ENCODE measurements at regions not wholly inside any gene's neighbourhood (a gene's known extent, or its start where the extent isn't known, plus 50 kb on each side); places are given as distances from the start of the nearest gene placed in this dataset.

DNA sequence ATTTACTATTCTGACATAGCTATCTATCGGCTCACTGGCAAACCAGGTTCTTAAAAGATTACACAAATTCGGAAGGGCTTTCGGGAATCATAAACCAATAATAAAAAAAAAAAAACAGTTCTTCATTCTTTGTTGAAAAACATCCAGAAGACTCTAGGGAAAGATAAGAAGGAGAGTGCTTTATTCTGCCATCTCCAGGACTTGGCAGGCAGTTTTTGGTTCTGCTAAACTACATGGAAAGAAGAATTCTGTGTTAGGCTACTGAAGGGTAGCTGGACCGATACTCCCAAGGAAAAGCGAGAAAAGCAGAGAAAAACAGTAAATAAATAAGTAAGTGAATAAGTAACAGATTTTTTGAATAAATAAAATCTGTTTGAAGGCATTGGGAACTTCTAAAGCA, 423.5 kb upstream of the KLF6 start:
- Histone ChIP-seq H3K27ac (ENCODE audit: extremely low read depth, low read depth, low read length) (no peak overlapping the region), H3K4me1 (ENCODE audit: control insufficient read depth, insufficient read depth, low read length) (no peaks in the 10 kb centered on the region), H3K9me3 (ENCODE audit: control insufficient read depth, insufficient read depth, low read depth, low read length) (no peaks in the 10 kb centered on the region), H3K36me3 (ENCODE audit: control insufficient read depth in 2 of 2, insufficient read depth in 1 of 2, low read length in 2 of 2) (no peaks in the 10 kb centered on the region), H3K4me3 (ENCODE audit: low read depth, low read length) (no peak overlapping the region)
- ChIA-PET POLR2A (no interaction called here), CTCF (no interaction called here)
- no peak for TF ChIP-seq ZNF785 (tag by site-specific recombination; IDR thresholded peaks at IDR 0.05)
- TF ChIP-seq ZNF350 (tag by site-specific recombination; IDR thresholded peaks at IDR 0.05) = no peak
- no peak for TF ChIP-seq ZNF624 (tag by site-specific recombination; IDR thresholded peaks at IDR 0.05)
- no peak for TF ChIP-seq ZNF132 (tag by site-specific recombination; IDR thresholded peaks at IDR 0.05; ENCODE audit: borderline replicate concordance)
- TF ChIP-seq SALL2 (tag by site-specific recombination; IDR thresholded peaks at IDR 0.05; ENCODE audit: borderline replicate concordance) = no peak
- no peak for TF ChIP-seq ZNF394 (tag by site-specific recombination; IDR thresholded peaks at IDR 0.05; ENCODE audit: borderline replicate concordance)
- TF ChIP-seq ZNF416 (tag by site-specific recombination; IDR thresholded peaks at IDR 0.05) = no peak
- TF ChIP-seq ZNF660 (tag by site-specific recombination; IDR thresholded peaks at IDR 0.05) = no peak
- TF ChIP-seq ELK4 (IDR thresholded peaks at IDR 0.05; ENCODE audit: borderline replicate concordance, low read depth, low read length) = no peak
- no peak for TF ChIP-seq ZNF391 (tag by site-specific recombination; IDR thresholded peaks at IDR 0.05; ENCODE audit: borderline replicate concordance, low read depth)
- no peak for TF ChIP-seq GLIS2 (tag by site-specific recombination; IDR thresholded peaks at IDR 0.05)

DNA sequence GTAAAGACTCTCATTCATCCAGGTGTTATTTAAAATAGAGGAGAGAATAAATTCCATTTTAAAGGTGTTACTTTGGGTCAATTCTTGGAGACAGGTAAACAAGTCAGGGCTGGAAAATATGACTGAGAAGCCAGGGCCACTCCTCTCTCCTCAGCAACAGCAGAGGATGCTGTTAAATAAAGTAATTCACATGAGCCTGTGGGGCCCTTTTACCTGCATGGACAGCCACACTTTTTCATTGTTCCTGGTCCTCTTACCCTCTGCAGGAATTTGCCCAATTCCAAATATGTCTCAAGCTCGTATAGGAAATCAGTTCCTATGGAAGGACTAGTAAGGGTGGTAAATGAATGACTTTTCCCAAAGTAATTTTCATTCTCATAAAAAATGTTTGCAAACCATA, 420.1 kb upstream of the KLF6 start:
- no peaks in the 10 kb centered on the region for H3K36me3 ChIP-seq (ENCODE audit: control insufficient read depth in 2 of 2, insufficient read depth in 1 of 2, low read length in 2 of 2)
- H3K27ac ChIP-seq (ENCODE audit: extremely low read depth, low read depth, low read length) = no peak overlapping the region
- no peak for TF ChIP-seq ZNF510 (tag by site-specific recombination; IDR thresholded peaks at IDR 0.05; ENCODE audit: insufficient replicate concordance)
- no peak for TF ChIP-seq ZFP69B (tag by site-specific recombination; IDR thresholded peaks at IDR 0.05)
- TF ChIP-seq REPIN1 (tag by site-specific recombination; IDR thresholded peaks at IDR 0.05; ENCODE audit: low read depth) = no peak
- TF ChIP-seq, protein P1, sequence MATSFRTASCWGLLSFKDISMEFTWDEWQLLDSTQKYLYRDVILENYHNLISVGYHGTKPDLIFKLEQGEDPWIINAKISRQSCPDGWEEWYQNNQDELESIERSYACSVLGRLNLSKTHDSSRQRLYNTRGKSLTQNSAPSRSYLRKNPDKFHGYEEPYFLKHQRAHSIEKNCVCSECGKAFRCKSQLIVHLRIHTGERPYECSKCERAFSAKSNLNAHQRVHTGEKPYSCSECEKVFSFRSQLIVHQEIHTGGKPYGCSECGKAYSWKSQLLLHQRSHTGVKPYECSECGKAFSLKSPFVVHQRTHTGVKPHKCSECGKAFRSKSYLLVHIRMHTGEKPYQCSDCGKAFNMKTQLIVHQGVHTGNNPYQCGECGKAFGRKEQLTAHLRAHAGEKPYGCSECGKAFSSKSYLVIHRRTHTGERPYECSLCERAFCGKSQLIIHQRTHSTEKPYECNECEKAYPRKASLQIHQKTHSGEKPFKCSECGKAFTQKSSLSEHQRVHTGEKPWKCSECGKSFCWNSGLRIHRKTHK (tag by site-specific recombination; IDR thresholded peaks at IDR 0.05) = no peak
- TF ChIP-seq ZNF2 (tag by site-specific recombination; IDR thresholded peaks at IDR 0.05) = no peak
- TF ChIP-seq ZNF416 (tag by site-specific recombination; IDR thresholded peaks at IDR 0.05) = no peak
- no peak for TF ChIP-seq ZNF266 (tag by site-specific recombination; IDR thresholded peaks at IDR 0.05; ENCODE audit: low read depth)
- TF ChIP-seq ZNF155 (tag by site-specific recombination; IDR thresholded peaks at IDR 0.05) = no peak
- TF ChIP-seq ZNF292 (tag by site-specific recombination; IDR thresholded peaks at IDR 0.05; ENCODE audit: borderline replicate concordance, low read depth) = no peak
- no peak for TF ChIP-seq ZNF677 (tag by site-specific recombination; IDR thresholded peaks at IDR 0.05)
- TF ChIP-seq ZNF211 (tag by site-specific recombination; IDR thresholded peaks at IDR 0.05; ENCODE audit: low read depth) = no peak
- no peaks in the 10 kb centered on the region for H3K4me1 ChIP-seq (ENCODE audit: control insufficient read depth, insufficient read depth, low read length)
- no peak overlapping the region for H3K4me3 ChIP-seq (ENCODE audit: low read depth, low read length)
- no peaks in the 10 kb centered on the region for H3K9me3 ChIP-seq (ENCODE audit: control insufficient read depth, insufficient read depth, low read depth, low read length)
- ChIA-PET POLR2A (no interaction called here), CTCF (no interaction called here)

GRCh38 chr10:4202938-4203337, 417.9 kb upstream of the KLF6 start:
- ChIA-PET CTCF (no interaction called here), POLR2A (no interaction called here)
- no peaks in the 10 kb centered on the region for H3K36me3 ChIP-seq (ENCODE audit: control insufficient read depth in 2 of 2, insufficient read depth in 1 of 2, low read length in 2 of 2)
- no peaks in the 10 kb centered on the region for H3K4me1 ChIP-seq (ENCODE audit: control insufficient read depth, insufficient read depth, low read length)
- no peaks in the 10 kb centered on the region for H3K9me3 ChIP-seq (ENCODE audit: control insufficient read depth, insufficient read depth, low read depth, low read length)
- H3K27ac ChIP-seq (ENCODE audit: extremely low read depth, low read depth, low read length) = no peak overlapping the region
- no peak overlapping the region for H3K4me3 ChIP-seq (ENCODE audit: low read depth, low read length)
- TF ChIP-seq BCL11B (tag by site-specific recombination; IDR thresholded peaks at IDR 0.05; ENCODE audit: low read depth) = no peak
- no peak for TF ChIP-seq ZNF140 (tag by site-specific recombination; IDR thresholded peaks at IDR 0.05)
- no peak for TF ChIP-seq ZNF112 (tag by site-specific recombination; IDR thresholded peaks at IDR 0.05)
- TF ChIP-seq YY1 (tag by site-specific recombination; IDR thresholded peaks at IDR 0.05) = no peak
- TF ChIP-seq KLF10 (tag by site-specific recombination; IDR thresholded peaks at IDR 0.05) = no peak
- no peak for TF ChIP-seq ZNF221 (tag by site-specific recombination; IDR thresholded peaks at IDR 0.05; ENCODE audit: borderline replicate concordance)
- no peak for TF ChIP-seq OSR2 (tag by site-specific recombination; IDR thresholded peaks at IDR 0.05)
- TF ChIP-seq ZNF777 (tag by site-specific recombination; IDR thresholded peaks at IDR 0.05; ENCODE audit: borderline replicate concordance) = no peak
- TF ChIP-seq ZBTB17 (tag by site-specific recombination; IDR thresholded peaks at IDR 0.05) = no peak
- TF ChIP-seq, protein P2, sequence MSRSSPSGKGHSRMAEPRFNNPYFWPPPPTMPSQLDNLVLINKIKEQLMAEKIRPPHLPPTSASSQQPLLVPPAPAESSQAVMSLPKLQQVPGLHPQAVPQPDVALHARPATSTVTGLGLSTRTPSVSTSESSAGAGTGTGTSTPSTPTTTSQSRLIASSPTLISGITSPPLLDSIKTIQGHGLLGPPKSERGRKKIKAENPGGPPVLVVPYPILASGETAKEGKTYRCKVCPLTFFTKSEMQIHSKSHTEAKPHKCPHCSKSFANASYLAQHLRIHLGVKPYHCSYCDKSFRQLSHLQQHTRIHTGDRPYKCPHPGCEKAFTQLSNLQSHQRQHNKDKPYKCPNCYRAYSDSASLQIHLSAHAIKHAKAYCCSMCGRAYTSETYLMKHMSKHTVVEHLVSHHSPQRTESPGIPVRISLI (tag by site-specific recombination; IDR thresholded peaks at IDR 0.05) = no peak
